ENCODE measurements at regions not wholly inside any gene's neighbourhood (a gene's known extent, or its start where the extent isn't known, plus 50 kb on each side); places are given as distances from the start of the nearest gene placed in this dataset.

GRCh38 chr2:180319586-180320405 lies 312.7 kb upstream of the CWC22 start:
- ChIA-PET POLR2A (ENCODE audit: unreplicated experiment) (no interaction called here), CTCF (no interaction called here)
- intact Hi-C loops (cut with micrococcal nuclease): no loop called here
- ATAC-seq (no peak), DNase-seq (no peak)
- Histone ChIP-seq H3K4me3 (ENCODE audit: low read length) (no peak overlapping the region), H3K9me2 (replicated peaks; ENCODE audit: low read length) (no peaks in the 10 kb centered on the region), H3K4me2 (ENCODE audit: low read length) (no peak overlapping the region), H3K9me3 (ENCODE audit: low read length) (no peaks in the 10 kb centered on the region), H4K20me1 (ENCODE audit: low read length) (no peaks in the 10 kb centered on the region), H3K27me3 (ENCODE audit: low read length) (no peaks in the 10 kb centered on the region), H3K36me3 (ENCODE audit: low read depth, low read length) (no peaks in the 10 kb centered on the region), H3F3A (ENCODE audit: low read length, unreplicated experiment) (no peaks in the 10 kb centered on the region), H3K9ac (ENCODE audit: low read length) (no peak overlapping the region), H3K79me2 (ENCODE audit: low read length) (no peaks in the 10 kb centered on the region), H3K27ac (ENCODE audit: low read length) (no peak overlapping the region), H2AFZ (ENCODE audit: low read length) (no peak overlapping the region), H3K4me1 (ENCODE audit: insufficient read depth, low read length) (no peaks in the 10 kb centered on the region; the same call in 1 of the 2 replicates)
- no TSS peak for BruUV-seq (replicated peaks)
- TF ChIP-seq, protein P1, sequence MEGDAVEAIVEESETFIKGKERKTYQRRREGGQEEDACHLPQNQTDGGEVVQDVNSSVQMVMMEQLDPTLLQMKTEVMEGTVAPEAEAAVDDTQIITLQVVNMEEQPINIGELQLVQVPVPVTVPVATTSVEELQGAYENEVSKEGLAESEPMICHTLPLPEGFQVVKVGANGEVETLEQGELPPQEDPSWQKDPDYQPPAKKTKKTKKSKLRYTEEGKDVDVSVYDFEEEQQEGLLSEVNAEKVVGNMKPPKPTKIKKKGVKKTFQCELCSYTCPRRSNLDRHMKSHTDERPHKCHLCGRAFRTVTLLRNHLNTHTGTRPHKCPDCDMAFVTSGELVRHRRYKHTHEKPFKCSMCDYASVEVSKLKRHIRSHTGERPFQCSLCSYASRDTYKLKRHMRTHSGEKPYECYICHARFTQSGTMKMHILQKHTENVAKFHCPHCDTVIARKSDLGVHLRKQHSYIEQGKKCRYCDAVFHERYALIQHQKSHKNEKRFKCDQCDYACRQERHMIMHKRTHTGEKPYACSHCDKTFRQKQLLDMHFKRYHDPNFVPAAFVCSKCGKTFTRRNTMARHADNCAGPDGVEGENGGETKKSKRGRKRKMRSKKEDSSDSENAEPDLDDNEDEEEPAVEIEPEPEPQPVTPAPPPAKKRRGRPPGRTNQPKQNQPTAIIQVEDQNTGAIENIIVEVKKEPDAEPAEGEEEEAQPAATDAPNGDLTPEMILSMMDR (conservative IDR thresholded peaks at IDR 0.05; ENCODE audit: low read depth, low read length): no peak
- TF ChIP-seq EZH2phosphoT487 (IDR thresholded peaks at IDR 0.05; ENCODE audit: borderline replicate concordance, low read length) (no peak), EZH2 (IDR thresholded peaks at IDR 0.05; ENCODE audit: low read length, unreplicated experiment) (no peak)

DNA sequence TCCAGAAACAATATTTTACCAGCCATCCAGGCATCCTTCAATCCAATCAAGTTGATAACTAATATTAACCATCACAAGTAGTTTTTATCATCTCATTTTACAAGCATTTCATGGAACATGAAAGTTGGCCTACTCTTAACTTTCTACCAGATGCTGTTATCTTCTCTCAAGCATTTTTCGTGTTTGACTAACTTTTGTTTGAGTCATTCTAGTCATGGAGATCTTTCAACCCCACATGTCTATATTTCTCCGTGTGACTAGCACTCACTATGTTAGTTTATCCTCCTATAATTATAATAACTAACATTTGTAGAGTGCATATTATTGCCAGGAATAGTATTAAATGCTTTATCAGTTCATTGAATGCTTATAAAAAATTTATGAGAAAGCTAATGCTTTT lies 307.0 kb upstream of the CWC22 start:
- H2AFZ ChIP-seq (ENCODE audit: low read length): no peak overlapping the region
- H3K4me2 ChIP-seq (ENCODE audit: low read length): no peak overlapping the region
- H3K27me3 ChIP-seq (ENCODE audit: low read length): no peaks in the 10 kb centered on the region
- no peak for DNase-seq
- BruUV-seq (replicated peaks): no TSS peak
- no peak overlapping the region for H3K27ac ChIP-seq (ENCODE audit: low read length)
- H3K79me2 ChIP-seq (ENCODE audit: low read length): no peaks in the 10 kb centered on the region
- no peaks in the 10 kb centered on the region for H3F3A ChIP-seq (ENCODE audit: low read length, unreplicated experiment)
- POLR2A ChIA-PET (ENCODE audit: unreplicated experiment): interaction anchor here (0.7 kb wide), 1 partner anchor 609 kb away, joined by 3 read pairs; no protein-coding TSS in a partner anchor
- no peak overlapping the region for H3K4me3 ChIP-seq (ENCODE audit: low read length)
- intact Hi-C loops (cut with micrococcal nuclease): loop anchor here (1.0 kb wide), 1 partner anchor 56 kb away; no protein-coding TSS in a partner anchor
- CTCF ChIA-PET: no interaction called here
- no peak overlapping the region for H3K9ac ChIP-seq (ENCODE audit: low read length)
- H3K4me1 ChIP-seq (ENCODE audit: insufficient read depth, low read length): no peaks in the 10 kb centered on the region
- no peaks in the 10 kb centered on the region for H4K20me1 ChIP-seq (ENCODE audit: low read length)
- peak; percentile 27; the same call in 1 of the 2 replicates for ATAC-seq
- no peaks in the 10 kb centered on the region for H3K9me3 ChIP-seq (ENCODE audit: low read length)
- no peaks in the 10 kb centered on the region for H3K36me3 ChIP-seq (ENCODE audit: low read depth, low read length)
- TF ChIP-seq, protein P1 (conservative IDR thresholded peaks at IDR 0.05; ENCODE audit: low read depth, low read length): no peak
- no peak for TF ChIP-seq EZH2 (IDR thresholded peaks at IDR 0.05; ENCODE audit: low read length, unreplicated experiment)
- no peak for TF ChIP-seq EZH2phosphoT487 (IDR thresholded peaks at IDR 0.05; ENCODE audit: borderline replicate concordance, low read length)
- H3K9me2 ChIP-seq (replicated peaks; ENCODE audit: low read length): no peaks in the 10 kb centered on the region

- Histone ChIP-seq H3F3A (ENCODE audit: low read length, unreplicated experiment) (no peaks in the 10 kb centered on the region), H3K27me3 (ENCODE audit: low read length) (no peaks in the 10 kb centered on the region), H3K9me3 (ENCODE audit: low read length) (no peaks in the 10 kb centered on the region), H4K20me1 (ENCODE audit: low read length) (no peaks in the 10 kb centered on the region), H3K4me2 (ENCODE audit: low read length) (no peak overlapping the region), H2AFZ (ENCODE audit: low read length) (no peak overlapping the region), H3K9me2 (replicated peaks; ENCODE audit: low read length) (no peaks in the 10 kb centered on the region), H3K36me3 (ENCODE audit: low read depth, low read length) (no peaks in the 10 kb centered on the region), H3K27ac (ENCODE audit: low read length) (no peak overlapping the region), H3K4me3 (ENCODE audit: low read length) (no peak overlapping the region), H3K9ac (ENCODE audit: low read length) (no peak overlapping the region), H3K79me2 (ENCODE audit: low read length) (no peaks in the 10 kb centered on the region), H3K4me1 (ENCODE audit: insufficient read depth, low read length) (no peaks in the 10 kb centered on the region)
- DNase-seq: no peak
- CTCF ChIA-PET: no interaction called here
- ATAC-seq: no peak
- POLR2A ChIA-PET (ENCODE audit: unreplicated experiment): no interaction called here
- no TSS peak for BruUV-seq (replicated peaks)
- intact Hi-C loops (cut with micrococcal nuclease): no loop called here
- no peak for TF ChIP-seq EZH2phosphoT487 (IDR thresholded peaks at IDR 0.05; ENCODE audit: borderline replicate concordance, low read length)
- TF ChIP-seq EZH2 (IDR thresholded peaks at IDR 0.05; ENCODE audit: low read length, unreplicated experiment): no peak
- TF ChIP-seq, protein P1 (conservative IDR thresholded peaks at IDR 0.05; ENCODE audit: low read depth, low read length): no peak
These were observed 305.4 kb upstream of the CWC22 start for GRCh38 chr2:180312542-180312941.
